GM23338 (cell line): ENCODE measurements at regions not wholly inside any gene's neighbourhood (a gene's known extent, or its start where the extent isn't known, plus 50 kb on each side); places are given as distances from the start of the nearest gene placed in this dataset.

Experiments
- EZH2 ChIP-seq: fragments of 200-600 bp; sonication (generic); IDR thresholded peaks from one replicate; pipeline ENCODE4 v1.8.0; 2017; ENCODE audit warnings: antibody characterized with exemption, mild to moderate bottlenecking, low read depth; ENCODE audit not compliant: unreplicated experiment
- EZH2phosphoT487 ChIP-seq: fragments of 200-600 bp; sonication (generic); IDR thresholded peaks from one replicate; pipeline ENCODE4 v1.8.1; 2018; ENCODE audit warnings: antibody characterized with exemption; ENCODE audit not compliant: unreplicated experiment
- JUNB ChIP-seq: IDR thresholded peaks from one replicate; pipeline ENCODE4 v1.6.1; 2016; ENCODE audit warnings: antibody characterized with exemption; ENCODE audit not compliant: unreplicated experiment
- POLR2AphosphoS5 ChIP-seq: IDR thresholded peaks from 2 replicates; pipeline ENCODE4 v1.6.1; 2016; ENCODE audit warnings: antibody characterized with exemption, low read depth
- TF ChIP-seq, protein P1 (sequence below), 2 experiments: fragments of 200-600 bp in 1 of 2; sonication (generic) in 1 of 2; conservative IDR thresholded peaks; 2 replicates each; pipeline versions ENCODE4 v1.5.1 to v1.6.1; 2016 to 2017; ENCODE audit warnings: antibody characterized with exemption in 2 of 2, low read depth in 2 of 2, mild to moderate bottlenecking in 2 of 2, moderate library complexity in 1 of 2
- TF ChIP-seq, protein P2 (sequence below): IDR thresholded peaks from one replicate; pipeline ENCODE4 v1.6.1; 2018; ENCODE audit warnings: antibody characterized with exemption; ENCODE audit not compliant: unreplicated experiment
- TF ChIP-seq, protein P3 (sequence below): IDR thresholded peaks from 2 replicates; pipeline ENCODE4 v1.6.1; 2016; ENCODE audit warnings: antibody characterized with exemption

- TF ChIP-seq, protein P1, sequence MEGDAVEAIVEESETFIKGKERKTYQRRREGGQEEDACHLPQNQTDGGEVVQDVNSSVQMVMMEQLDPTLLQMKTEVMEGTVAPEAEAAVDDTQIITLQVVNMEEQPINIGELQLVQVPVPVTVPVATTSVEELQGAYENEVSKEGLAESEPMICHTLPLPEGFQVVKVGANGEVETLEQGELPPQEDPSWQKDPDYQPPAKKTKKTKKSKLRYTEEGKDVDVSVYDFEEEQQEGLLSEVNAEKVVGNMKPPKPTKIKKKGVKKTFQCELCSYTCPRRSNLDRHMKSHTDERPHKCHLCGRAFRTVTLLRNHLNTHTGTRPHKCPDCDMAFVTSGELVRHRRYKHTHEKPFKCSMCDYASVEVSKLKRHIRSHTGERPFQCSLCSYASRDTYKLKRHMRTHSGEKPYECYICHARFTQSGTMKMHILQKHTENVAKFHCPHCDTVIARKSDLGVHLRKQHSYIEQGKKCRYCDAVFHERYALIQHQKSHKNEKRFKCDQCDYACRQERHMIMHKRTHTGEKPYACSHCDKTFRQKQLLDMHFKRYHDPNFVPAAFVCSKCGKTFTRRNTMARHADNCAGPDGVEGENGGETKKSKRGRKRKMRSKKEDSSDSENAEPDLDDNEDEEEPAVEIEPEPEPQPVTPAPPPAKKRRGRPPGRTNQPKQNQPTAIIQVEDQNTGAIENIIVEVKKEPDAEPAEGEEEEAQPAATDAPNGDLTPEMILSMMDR (conservative IDR thresholded peaks at IDR 0.05; ENCODE audit: low read depth in 2 of 2), result no peak
- TF ChIP-seq EZH2 (no peak), EZH2phosphoT487 (no peak), POLR2AphosphoS5 (no peak), JUNB (no peak)
- TF ChIP-seq, protein P2, sequence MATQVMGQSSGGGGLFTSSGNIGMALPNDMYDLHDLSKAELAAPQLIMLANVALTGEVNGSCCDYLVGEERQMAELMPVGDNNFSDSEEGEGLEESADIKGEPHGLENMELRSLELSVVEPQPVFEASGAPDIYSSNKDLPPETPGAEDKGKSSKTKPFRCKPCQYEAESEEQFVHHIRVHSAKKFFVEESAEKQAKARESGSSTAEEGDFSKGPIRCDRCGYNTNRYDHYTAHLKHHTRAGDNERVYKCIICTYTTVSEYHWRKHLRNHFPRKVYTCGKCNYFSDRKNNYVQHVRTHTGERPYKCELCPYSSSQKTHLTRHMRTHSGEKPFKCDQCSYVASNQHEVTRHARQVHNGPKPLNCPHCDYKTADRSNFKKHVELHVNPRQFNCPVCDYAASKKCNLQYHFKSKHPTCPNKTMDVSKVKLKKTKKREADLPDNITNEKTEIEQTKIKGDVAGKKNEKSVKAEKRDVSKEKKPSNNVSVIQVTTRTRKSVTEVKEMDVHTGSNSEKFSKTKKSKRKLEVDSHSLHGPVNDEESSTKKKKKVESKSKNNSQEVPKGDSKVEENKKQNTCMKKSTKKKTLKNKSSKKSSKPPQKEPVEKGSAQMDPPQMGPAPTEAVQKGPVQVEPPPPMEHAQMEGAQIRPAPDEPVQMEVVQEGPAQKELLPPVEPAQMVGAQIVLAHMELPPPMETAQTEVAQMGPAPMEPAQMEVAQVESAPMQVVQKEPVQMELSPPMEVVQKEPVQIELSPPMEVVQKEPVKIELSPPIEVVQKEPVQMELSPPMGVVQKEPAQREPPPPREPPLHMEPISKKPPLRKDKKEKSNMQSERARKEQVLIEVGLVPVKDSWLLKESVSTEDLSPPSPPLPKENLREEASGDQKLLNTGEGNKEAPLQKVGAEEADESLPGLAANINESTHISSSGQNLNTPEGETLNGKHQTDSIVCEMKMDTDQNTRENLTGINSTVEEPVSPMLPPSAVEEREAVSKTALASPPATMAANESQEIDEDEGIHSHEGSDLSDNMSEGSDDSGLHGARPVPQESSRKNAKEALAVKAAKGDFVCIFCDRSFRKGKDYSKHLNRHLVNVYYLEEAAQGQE, result no peak
- TF ChIP-seq, protein P3, sequence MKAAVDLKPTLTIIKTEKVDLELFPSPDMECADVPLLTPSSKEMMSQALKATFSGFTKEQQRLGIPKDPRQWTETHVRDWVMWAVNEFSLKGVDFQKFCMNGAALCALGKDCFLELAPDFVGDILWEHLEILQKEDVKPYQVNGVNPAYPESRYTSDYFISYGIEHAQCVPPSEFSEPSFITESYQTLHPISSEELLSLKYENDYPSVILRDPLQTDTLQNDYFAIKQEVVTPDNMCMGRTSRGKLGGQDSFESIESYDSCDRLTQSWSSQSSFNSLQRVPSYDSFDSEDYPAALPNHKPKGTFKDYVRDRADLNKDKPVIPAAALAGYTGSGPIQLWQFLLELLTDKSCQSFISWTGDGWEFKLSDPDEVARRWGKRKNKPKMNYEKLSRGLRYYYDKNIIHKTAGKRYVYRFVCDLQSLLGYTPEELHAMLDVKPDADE, result no peak
These were observed 293.3 kb upstream of the CNTN4 start for GRCh38 chr3:1805331-1805730.
